Naive thymus-derived CD8-positive, alpha-beta T cell (primary cell): ENCODE measurements at regions not wholly inside any gene's neighbourhood (a gene's known extent, or its start where the extent isn't known, plus 50 kb on each side); places are given as distances from the start of the nearest gene placed in this dataset.
A peak's percentile ranks its signal among the peaks of the same experiment; 100 is the strongest.

Experiments used
- ATAC-seq, 2 donors: fragments of 150-1000 bp; cut with Tn5 transposase in 1 of 2; sonication (Bioruptor Pico), chemical (Tn5 transposase) in 1 of 2; 1 replicate in 1 of 2; 2 replicates in 1 of 2; pipeline ENCODE4 v1.10.0; 2021; ENCODE audit warnings: mild to moderate bottlenecking in 2 of 2, moderate library complexity in 2 of 2
- POLR2A ChIA-PET: fragments of 350-600 bp; sonication (Branson Sonifier 250); formaldehyde crosslinking; loops from one replicate; lab custom pipeline; 2021; ENCODE audit warnings: antibody characterized with exemption; lab: Charles Lee
- DNase-seq, 10 donors: peaks; one replicate each; pipeline versions ENCODE4 v3.0.0 to v3.0.0-alpha.2; 2020 to 2022
- H3K27ac Mint-ChIP-seq, 10 donors: one replicate each; pipeline ENCODE4 v1.8.0; 2020 to 2022; ENCODE audit warnings: mild to moderate bottlenecking in 10 of 10, mixed read lengths in 10 of 10, moderate library complexity in 4 of 10, inconsistent platforms in 1 of 10
- H3K27me3 Mint-ChIP-seq, 5 donors: one replicate each; pipeline ENCODE4 v1.8.0; 2021 to 2022; ENCODE audit warnings: mixed read lengths in 5 of 5
- H3K36me3 Mint-ChIP-seq, 3 donors: one replicate each; pipeline ENCODE4 v1.8.0; 2020 to 2022; ENCODE audit warnings: mixed read lengths in 3 of 3, mild to moderate bottlenecking in 2 of 3, inconsistent platforms in 1 of 3
- H3K4me1 Mint-ChIP-seq, 4 donors: one replicate each; pipeline ENCODE4 v1.8.0; 2021 to 2022; ENCODE audit warnings: mixed read lengths in 4 of 4
- H3K4me3 Mint-ChIP-seq, 10 donors: one replicate each; pipeline ENCODE4 v1.8.0; 2020 to 2022; ENCODE audit warnings: mild to moderate bottlenecking in 10 of 10, mixed read lengths in 10 of 10, moderate library complexity in 6 of 10, inconsistent platforms in 1 of 10
- H3K9me3 Mint-ChIP-seq, 9 donors: one replicate each; pipeline ENCODE4 v1.8.0; 2020 to 2022; ENCODE audit warnings: mixed read lengths in 9 of 9, mild to moderate bottlenecking in 3 of 9, inconsistent platforms in 1 of 9, moderate library complexity in 1 of 9

DNA sequence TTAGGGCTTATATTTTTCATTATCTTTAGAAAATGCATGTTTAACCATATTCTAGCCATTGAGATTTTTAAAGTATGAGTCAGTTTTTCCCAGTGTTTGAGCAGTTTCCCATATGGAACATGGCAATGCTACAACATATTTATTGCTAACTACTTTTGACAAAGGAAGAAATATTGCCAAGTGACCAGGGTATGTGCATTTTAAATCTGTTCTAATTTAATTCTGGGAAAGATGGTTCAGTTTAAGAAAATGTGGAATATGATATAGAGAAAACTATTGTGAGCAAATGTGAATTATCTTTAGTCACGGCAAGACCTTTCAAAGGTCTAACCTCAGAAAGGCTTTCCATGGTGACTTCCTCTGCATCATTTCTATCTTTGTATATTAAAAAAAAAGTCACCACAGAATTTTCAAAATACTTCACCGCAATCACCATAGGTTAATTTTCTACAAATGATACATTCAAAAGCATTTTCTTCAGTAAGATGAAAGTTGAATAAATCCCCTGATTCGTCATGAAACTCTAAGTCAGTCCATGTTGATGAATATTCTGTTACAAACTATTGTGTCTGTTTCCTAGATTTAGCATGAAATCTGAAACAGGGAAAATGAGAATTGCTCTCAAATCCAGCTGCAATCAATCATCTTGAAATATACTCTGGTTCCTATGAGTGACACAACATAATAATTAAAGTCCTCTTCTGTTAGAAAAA lies 2349.0 kb upstream of the TENM3 start:
- no peaks in the 10 kb centered on the region for H3K36me3 Mint-ChIP-seq
- H3K27me3 Mint-ChIP-seq, result peaks cover 0 to 1% (median 0%) of the 10 kb centered on the region in 5 donors
- no peak overlapping the region for H3K27ac Mint-ChIP-seq
- ATAC-seq, result no peak
- no peak for DNase-seq
- POLR2A ChIA-PET, result no interaction called here
- H3K9me3 Mint-ChIP-seq, result peaks cover 0 to 30% (median 0%) of the 10 kb centered on the region in 9 donors
- no peak overlapping the region for H3K4me3 Mint-ChIP-seq
- H3K4me1 Mint-ChIP-seq, result no peaks in the 10 kb centered on the region

DNA sequence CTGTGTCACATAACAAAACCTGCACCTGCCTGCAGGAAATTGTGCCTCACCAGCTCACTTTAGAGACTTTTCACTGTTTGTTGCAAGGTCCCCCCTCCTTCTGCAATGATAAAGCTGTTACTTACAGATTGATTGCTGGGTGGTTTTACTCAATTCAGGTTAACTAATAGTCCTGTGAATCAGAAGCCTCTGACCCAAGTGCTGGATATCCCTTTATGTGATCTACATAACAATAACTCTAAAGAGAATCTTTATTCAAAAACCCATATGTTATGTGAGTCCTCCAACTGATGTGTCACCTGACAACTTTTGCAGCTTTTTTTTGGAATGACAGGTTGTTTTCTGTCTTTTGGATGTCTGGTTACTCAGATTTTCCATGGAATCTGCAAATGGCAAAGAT lies 2323.6 kb upstream of the TENM3 start:
- POLR2A ChIA-PET, result no interaction called here
- no peak for DNase-seq
- no peak for ATAC-seq
- H3K4me3 Mint-ChIP-seq, result no peak overlapping the region
- H3K36me3 Mint-ChIP-seq, result no peaks in the 10 kb centered on the region
- H3K27ac Mint-ChIP-seq, result no peak overlapping the region
- H3K27me3 Mint-ChIP-seq, result peaks cover 0 to 4% (median 0%) of the 10 kb centered on the region in 5 donors
- peaks cover 0 to 21% (median 0%) of the 10 kb centered on the region in 9 donors for H3K9me3 Mint-ChIP-seq
- no peaks in the 10 kb centered on the region for H3K4me1 Mint-ChIP-seq

DNA sequence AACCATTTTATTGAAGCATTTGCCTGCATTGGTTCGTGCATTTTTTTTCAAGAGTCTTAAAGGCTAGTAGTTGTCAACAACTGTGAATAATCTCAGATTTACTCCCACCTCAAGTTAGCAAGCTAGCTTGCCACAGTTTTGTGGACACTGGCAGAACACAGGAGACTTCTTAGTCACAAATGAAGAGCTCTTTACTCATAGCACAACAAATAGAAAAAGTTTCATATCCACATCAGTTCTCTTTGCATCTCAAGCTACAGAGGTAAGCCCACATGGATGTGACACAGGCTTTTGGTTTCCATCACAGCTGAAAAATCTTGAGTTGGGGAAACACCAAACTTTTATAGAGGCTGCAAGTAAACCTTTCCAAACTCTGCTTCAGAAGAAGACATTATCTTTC lies 2315.7 kb upstream of the TENM3 start:
- H3K4me3 Mint-ChIP-seq, result no peak overlapping the region
- POLR2A ChIA-PET, result no interaction called here

DNA sequence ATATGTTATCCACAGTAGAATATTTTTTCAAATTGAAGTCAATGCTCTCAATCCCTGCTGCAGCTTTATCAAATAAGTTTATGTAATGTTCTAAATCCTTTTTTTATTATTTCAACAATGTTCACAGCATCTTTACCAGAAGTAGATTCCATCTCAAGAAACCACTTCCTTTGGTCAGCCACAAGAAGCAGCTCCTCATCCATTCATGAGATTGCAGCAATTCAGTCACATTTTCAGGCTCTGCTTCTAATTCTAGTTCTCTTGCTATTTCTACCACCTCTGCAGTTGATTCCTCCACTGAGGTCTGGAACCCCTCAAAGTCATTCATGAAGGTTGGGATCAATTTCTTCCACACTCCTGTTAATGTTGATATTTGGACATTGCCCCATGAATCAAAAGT lies 2301.3 kb upstream of the TENM3 start:
- Mint-ChIP-seq H3K4me1 (peaks cover 0 to 8% (median 2%) of the 10 kb centered on the region in 4 donors), H3K9me3 (peaks cover 0 to 27% (median 7%) of the 10 kb centered on the region in 9 donors), H3K27ac (no peak overlapping the region), H3K27me3 (peaks cover 0 to 4% (median 0%) of the 10 kb centered on the region in 5 donors), H3K36me3 (no peaks in the 10 kb centered on the region), H3K4me3 (no peak overlapping the region)
- ATAC-seq, result no peak
- POLR2A ChIA-PET, result no interaction called here
- DNase-seq, result no peak

More for the DNA sequence above, 2315.7 kb upstream of the TENM3 start:
- Mint-ChIP-seq H3K27ac (no peak overlapping the region), H3K36me3 (no peaks in the 10 kb centered on the region), H3K9me3 (peaks cover 0 to 25% (median 0%) of the 10 kb centered on the region in 9 donors), H3K4me1 (no peaks in the 10 kb centered on the region), H3K27me3 (no peaks in the 10 kb centered on the region)
- ATAC-seq (no peak), DNase-seq (no peak)

DNA sequence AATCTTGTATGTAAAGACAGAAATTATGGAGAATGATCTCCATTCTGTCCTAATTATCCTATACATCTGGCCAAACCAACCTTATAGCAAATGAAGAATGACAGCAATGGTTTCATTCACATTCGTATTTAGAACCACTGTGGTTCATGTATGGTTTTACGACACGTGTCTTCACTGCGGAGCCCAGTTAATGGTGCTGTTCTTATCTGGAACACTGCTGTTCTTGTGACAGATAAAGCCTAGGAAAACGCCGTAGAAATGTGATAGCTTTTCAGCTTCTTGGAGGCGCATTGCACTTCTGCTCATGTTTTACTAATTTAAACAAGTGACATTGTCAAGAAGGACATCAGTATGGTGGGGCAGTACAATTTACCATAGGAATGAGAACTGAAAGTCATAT lies 2266.4 kb upstream of the TENM3 start:
- no peaks in the 10 kb centered on the region for H3K4me1 Mint-ChIP-seq
- POLR2A ChIA-PET, result no interaction called here
- peaks cover 0 to 4% (median 0%) of the 10 kb centered on the region in 5 donors for H3K27me3 Mint-ChIP-seq
- H3K36me3 Mint-ChIP-seq, result no peaks in the 10 kb centered on the region
- H3K27ac Mint-ChIP-seq, result no peak overlapping the region
- no peak overlapping the region for H3K4me3 Mint-ChIP-seq
- DNase-seq (no peak), ATAC-seq (no peak)
- peaks cover 0 to 15% (median 0%) of the 10 kb centered on the region in 9 donors for H3K9me3 Mint-ChIP-seq

DNA sequence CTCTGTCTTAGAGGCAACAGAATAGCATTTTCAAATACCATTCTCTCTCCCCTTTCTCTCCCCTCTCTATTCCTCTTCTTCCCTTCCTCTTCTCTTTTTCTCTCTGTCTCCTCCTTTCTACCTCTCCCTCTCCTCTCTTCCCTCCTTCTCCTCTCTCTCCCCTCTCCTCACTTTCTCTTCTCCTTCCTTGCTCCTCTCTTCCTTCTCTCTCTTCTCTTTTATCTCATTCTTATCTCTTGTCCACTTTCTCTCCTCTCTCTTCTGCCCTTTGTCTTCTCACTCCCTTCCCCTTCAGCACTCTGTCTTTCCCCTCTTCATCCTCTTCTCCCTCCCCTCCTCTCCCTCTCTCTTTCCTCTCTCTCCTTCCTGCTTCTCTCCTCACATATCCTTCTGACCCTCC lies 2265.8 kb upstream of the TENM3 start:
- DNase-seq (no peak), ATAC-seq (no peak)
- no peaks in the 10 kb centered on the region for H3K36me3 Mint-ChIP-seq
- H3K9me3 Mint-ChIP-seq, result peaks cover 0 to 15% (median 0%) of the 10 kb centered on the region in 9 donors
- H3K4me1 Mint-ChIP-seq, result no peaks in the 10 kb centered on the region
- POLR2A ChIA-PET, result no interaction called here
- H3K27ac Mint-ChIP-seq, result peak overlapping the region in 1 of 10 donors; percentile 15
- no peak overlapping the region for H3K4me3 Mint-ChIP-seq
- H3K27me3 Mint-ChIP-seq, result peaks cover 0 to 4% (median 0%) of the 10 kb centered on the region in 5 donors

DNA sequence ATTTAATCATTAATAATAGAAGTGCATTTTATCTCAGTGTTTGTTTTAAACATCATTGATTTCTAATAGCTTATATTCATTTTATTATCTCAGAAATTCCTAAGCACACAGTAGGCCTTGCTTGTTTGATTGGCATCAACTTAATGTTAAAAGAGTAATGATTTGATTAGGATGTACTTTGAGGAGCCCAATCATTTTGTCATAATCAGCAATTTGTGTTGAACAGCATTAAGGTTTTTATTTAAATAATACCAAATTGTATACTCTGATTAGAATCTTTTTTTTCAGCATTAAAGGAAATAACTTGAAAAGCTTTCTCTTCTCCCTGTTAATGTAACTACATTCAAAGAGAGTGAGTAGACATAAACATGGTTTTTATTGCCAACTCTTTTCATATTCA lies 2262.0 kb upstream of the TENM3 start:
- H3K9me3 Mint-ChIP-seq, result peaks cover 0 to 10% (median 0%) of the 10 kb centered on the region in 9 donors
- H3K4me1 Mint-ChIP-seq, result no peaks in the 10 kb centered on the region
- H3K27ac Mint-ChIP-seq, result no peak overlapping the region
- POLR2A ChIA-PET, result no interaction called here
- H3K27me3 Mint-ChIP-seq, result peaks cover 0 to 4% (median 0%) of the 10 kb centered on the region in 5 donors
- no peaks in the 10 kb centered on the region for H3K36me3 Mint-ChIP-seq
- DNase-seq (no peak), ATAC-seq (no peak)
- H3K4me3 Mint-ChIP-seq, result no peak overlapping the region

DNA sequence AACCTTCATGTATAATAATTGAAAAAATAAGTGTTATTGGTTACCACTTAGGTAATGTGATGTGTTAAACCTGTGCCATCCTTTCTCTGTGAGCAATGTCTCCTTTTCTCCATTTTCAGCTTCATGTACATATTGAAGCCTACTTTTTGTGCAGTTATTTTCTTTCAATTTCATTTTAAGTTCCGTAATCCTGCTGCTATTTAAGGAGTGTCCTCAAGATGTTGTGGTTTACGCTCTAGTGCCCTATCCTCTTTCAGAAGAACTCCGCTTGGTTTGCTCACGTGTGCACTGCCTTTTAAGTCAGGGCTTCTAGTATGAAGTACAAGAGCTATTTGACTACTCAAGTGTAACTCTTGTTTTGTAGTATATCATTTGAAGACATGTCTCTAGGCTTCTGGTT lies 2253.2 kb upstream of the TENM3 start:
- no peak for ATAC-seq
- POLR2A ChIA-PET, result no interaction called here
- Mint-ChIP-seq H3K36me3 (no peaks in the 10 kb centered on the region), H3K4me3 (no peak overlapping the region), H3K27me3 (no peaks in the 10 kb centered on the region), H3K9me3 (peaks cover 0 to 25% (median 2%) of the 10 kb centered on the region in 9 donors), H3K4me1 (peaks cover 0 to 11% (median 0%) of the 10 kb centered on the region in 4 donors), H3K27ac (peak overlapping the region in 1 of 10 donors; percentile 18)
- no peak for DNase-seq

DNA sequence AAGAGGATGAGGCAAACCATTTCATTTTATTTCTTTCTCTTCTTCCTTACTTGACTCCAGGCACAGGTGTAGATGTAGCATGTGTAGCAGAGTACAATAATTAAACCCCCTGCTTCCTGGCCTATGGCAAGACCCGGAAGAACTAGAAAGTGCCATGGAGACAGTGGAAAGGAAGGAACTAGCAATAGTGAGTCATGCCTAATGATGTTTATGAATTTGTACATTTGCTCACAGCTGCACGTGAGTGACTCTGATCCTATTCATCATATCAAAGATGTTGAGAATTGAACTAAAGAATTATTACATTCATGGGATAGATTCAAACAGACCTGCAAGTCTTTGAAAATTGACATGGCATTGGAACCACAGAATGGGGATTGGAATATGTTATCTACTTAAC lies 2233.9 kb upstream of the TENM3 start:
- no peaks in the 10 kb centered on the region for H3K4me1 Mint-ChIP-seq
- H3K36me3 Mint-ChIP-seq, result no peaks in the 10 kb centered on the region
- peaks cover 0 to 9% (median 0%) of the 10 kb centered on the region in 9 donors for H3K9me3 Mint-ChIP-seq
- ATAC-seq (no peak), DNase-seq (no peak)
- peaks cover 0 to 4% (median 0%) of the 10 kb centered on the region in 5 donors for H3K27me3 Mint-ChIP-seq
- POLR2A ChIA-PET, result no interaction called here
- H3K4me3 Mint-ChIP-seq, result no peak overlapping the region
- peak overlapping the region in 1 of 10 donors; percentile 41 for H3K27ac Mint-ChIP-seq

DNA sequence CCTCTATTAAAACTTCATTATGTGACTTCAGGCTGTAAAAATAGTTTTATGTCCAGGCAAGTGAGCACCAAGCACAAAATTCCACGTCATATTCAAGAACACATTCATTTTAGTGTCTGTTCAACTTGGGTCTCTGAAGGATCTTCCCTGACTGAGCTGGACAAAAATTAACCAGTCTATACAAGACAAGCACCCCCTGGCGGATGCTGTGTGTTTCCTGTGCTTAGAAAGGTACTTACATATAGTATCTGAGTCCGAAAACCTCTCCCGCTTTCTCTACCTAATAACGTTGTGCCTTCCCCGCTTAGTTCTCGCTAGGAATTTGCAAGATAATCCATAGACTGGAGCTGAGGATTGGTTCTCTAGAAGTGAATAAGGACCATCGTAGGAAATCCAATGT lies 2214.5 kb upstream of the TENM3 start:
- no peak for ATAC-seq
- peaks cover 0 to 2% (median 0%) of the 10 kb centered on the region in 9 donors for H3K9me3 Mint-ChIP-seq
- H3K36me3 Mint-ChIP-seq, result no peaks in the 10 kb centered on the region
- POLR2A ChIA-PET, result no interaction called here
- DNase-seq, result peak in 2 of 10 donors; percentile 4 to 59
- no peak overlapping the region for H3K27ac Mint-ChIP-seq
- H3K27me3 Mint-ChIP-seq, result peaks cover 0 to 3% (median 0%) of the 10 kb centered on the region in 5 donors
- no peak overlapping the region for H3K4me3 Mint-ChIP-seq
- H3K4me1 Mint-ChIP-seq, result peaks cover 0 to 1% (median 0%) of the 10 kb centered on the region in 4 donors

DNA sequence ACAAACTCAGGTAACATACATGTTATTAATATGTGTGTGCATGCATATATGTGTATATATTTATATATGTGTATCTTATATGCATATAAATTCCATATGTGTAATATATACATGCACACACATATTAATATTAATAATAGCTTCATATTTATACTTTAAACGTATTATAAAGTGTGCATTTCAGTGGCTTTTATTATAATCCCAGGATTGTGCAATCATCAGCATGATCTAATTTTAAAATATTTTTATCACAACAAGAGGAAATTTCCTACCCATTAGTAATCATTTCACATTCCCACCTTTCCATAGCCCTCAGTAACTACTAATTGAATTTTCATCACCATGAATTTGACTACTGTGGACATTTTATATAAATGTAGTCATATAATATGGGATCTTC lies 2211.9 kb upstream of the TENM3 start:
- ATAC-seq, result no peak
- DNase-seq, result no peak
- Mint-ChIP-seq H3K36me3 (no peaks in the 10 kb centered on the region), H3K4me3 (no peak overlapping the region), H3K4me1 (peaks cover 0 to 1% (median 0%) of the 10 kb centered on the region in 4 donors), H3K27me3 (no peaks in the 10 kb centered on the region), H3K27ac (no peak overlapping the region), H3K9me3 (peaks cover 0 to 5% (median 0%) of the 10 kb centered on the region in 9 donors)
- POLR2A ChIA-PET, result no interaction called here

DNA sequence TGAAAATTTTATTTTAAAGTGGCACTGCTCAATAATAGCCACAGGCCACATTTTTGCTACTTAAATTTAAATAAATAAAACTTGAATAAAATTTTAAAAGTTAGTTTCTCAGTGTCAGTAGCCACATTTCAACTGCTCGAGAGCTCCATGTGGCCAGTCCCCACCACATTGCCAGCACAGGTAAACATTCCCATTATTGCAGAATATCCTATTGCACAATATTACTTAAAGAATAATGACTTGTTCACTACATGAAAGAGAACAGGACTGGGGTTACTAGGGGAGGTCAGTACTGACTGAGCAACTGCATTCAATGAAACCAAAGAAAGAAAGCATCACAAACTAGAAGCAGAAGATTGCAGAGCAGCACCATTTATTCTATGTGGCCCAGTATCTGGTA lies 2201.6 kb upstream of the TENM3 start:
- no peak for DNase-seq
- POLR2A ChIA-PET, result no interaction called here
- H3K27ac Mint-ChIP-seq, result no peak overlapping the region

DNA sequence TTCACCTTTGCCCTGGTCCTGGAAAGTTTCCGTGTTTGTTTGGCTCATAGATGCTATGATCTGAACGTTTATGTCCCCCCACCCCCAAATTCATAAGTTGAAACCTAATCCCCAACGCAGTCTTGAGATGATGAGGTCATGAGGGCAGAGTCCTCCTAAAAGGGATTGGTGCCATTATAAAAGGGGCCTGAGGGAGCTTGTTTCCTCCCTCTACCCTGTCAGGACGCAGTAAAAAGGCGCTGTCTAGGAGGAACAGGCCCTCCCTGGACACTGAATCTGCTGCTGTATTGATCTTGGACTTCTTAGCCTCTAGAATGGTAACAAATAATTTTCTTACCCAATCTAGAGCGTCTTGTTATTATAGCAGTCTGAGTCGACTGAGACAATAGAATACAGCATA lies 2190.6 kb upstream of the TENM3 start:
- H3K4me1 Mint-ChIP-seq, result peaks cover 0 to 8% (median 4%) of the 10 kb centered on the region in 4 donors
- no peak overlapping the region for H3K4me3 Mint-ChIP-seq
- no peaks in the 10 kb centered on the region for H3K36me3 Mint-ChIP-seq
- H3K9me3 Mint-ChIP-seq, result peaks cover 0 to 6% (median 0%) of the 10 kb centered on the region in 9 donors
- POLR2A ChIA-PET, result no interaction called here
- ATAC-seq (no peak), DNase-seq (no peak)
- H3K27me3 Mint-ChIP-seq, result peaks cover 15 to 33% (median 17%) of the 10 kb centered on the region in 5 donors
- H3K27ac Mint-ChIP-seq, result no peak overlapping the region

More for the DNA sequence above, 2201.6 kb upstream of the TENM3 start:
- no peaks in the 10 kb centered on the region for H3K4me1 Mint-ChIP-seq
- H3K4me3 Mint-ChIP-seq, result no peak overlapping the region
- H3K36me3 Mint-ChIP-seq, result no peaks in the 10 kb centered on the region
- peaks cover 0 to 9% (median 3%) of the 10 kb centered on the region in 9 donors for H3K9me3 Mint-ChIP-seq
- no peak for ATAC-seq
- no peaks in the 10 kb centered on the region for H3K27me3 Mint-ChIP-seq
